Lower lobe of right lung (tissue), 2 donors: ENCODE measurements at regions not wholly inside any gene's neighbourhood (a gene's known extent, or its start where the extent isn't known, plus 50 kb on each side); places are given as distances from the start of the nearest gene placed in this dataset.

Experiments
- ATAC-seq, 2 donors: fragments of 200-7000 bp; cut with Tn5 transposase; one replicate each; pipeline ENCODE4 v1.9.1; 2020 to 2022; ENCODE audit warnings: mild to moderate bottlenecking in 2 of 2, moderate library complexity in 2 of 2
- DNase-seq: peaks from one replicate; pipeline ENCODE4 v3.0.0-alpha.2; 2020
- H3K27ac ChIP-seq: fragments of 200-600 bp; one replicate; pipeline ENCODE4 v1.8.0; 2022
- H3K27me3 ChIP-seq: fragments of 200-600 bp; one replicate; pipeline ENCODE4 v1.8.0; 2022; ENCODE audit warnings: low read depth
- H3K36me3 ChIP-seq: fragments of 200-600 bp; one replicate; pipeline ENCODE4 v1.8.0; 2022; ENCODE audit warnings: mild to moderate bottlenecking
- H3K4me1 ChIP-seq: fragments of 200-600 bp; one replicate; pipeline ENCODE4 v1.8.0; 2022
- H3K4me3 ChIP-seq: fragments of 200-600 bp; one replicate; pipeline ENCODE4 v1.8.0; 2022; ENCODE audit warnings: mild to moderate bottlenecking
- H3K9me3 ChIP-seq: fragments of 200-600 bp; one replicate; pipeline ENCODE4 v1.8.0; 2022
- CTCF ChIP-seq: fragments of 200-600 bp; IDR thresholded peaks from one replicate; pipeline ENCODE4 v1.8.0; 2022; ENCODE audit warnings: antibody characterized with exemption, mild to moderate bottlenecking
- intact Hi-C: fragments of 100-400 bp; cut with DNase I; formaldehyde crosslinking; loops from one replicate; pipeline ENCODE4 v1.11.0; 2022
- donor health status: DM: no; HTN: yes; CAD: no; lungs with severe emphysema.

GRCh38 chr6:164229716-164230115, 815.2 kb downstream of the QKI start:
- no peak for ATAC-seq
- TF ChIP-seq CTCF, result no peak
- H3K27ac ChIP-seq, result no peak overlapping the region
- H3K27me3 ChIP-seq, result no peaks in the 10 kb centered on the region
- H3K4me1 ChIP-seq, result no peaks in the 10 kb centered on the region
- intact Hi-C loops, result no loop called here
- H3K9me3 ChIP-seq, result no peaks in the 10 kb centered on the region
- H3K4me3 ChIP-seq, result no peak overlapping the region
- no peaks in the 10 kb centered on the region for H3K36me3 ChIP-seq
- DNase-seq, result no peak

GRCh38 chr6:164227952-164228522, 813.5 kb downstream of the QKI start:
- Histone ChIP-seq H3K4me3 (no peak overlapping the region), H3K9me3 (no peaks in the 10 kb centered on the region), H3K36me3 (no peaks in the 10 kb centered on the region), H3K27me3 (no peaks in the 10 kb centered on the region), H3K4me1 (no peaks in the 10 kb centered on the region), H3K27ac (no peak overlapping the region)
- intact Hi-C loops, result no loop called here
- DNase-seq (no peak), ATAC-seq (no peak)
- TF ChIP-seq CTCF, result no peak

- DNase-seq, result no peak
- no peak overlapping the region for H3K4me3 ChIP-seq
- no peaks in the 10 kb centered on the region for H3K36me3 ChIP-seq
- TF ChIP-seq CTCF, result no peak
- intact Hi-C loops, result no loop called here
- ATAC-seq, result no peak
- no peak overlapping the region for H3K27ac ChIP-seq
- no peaks in the 10 kb centered on the region for H3K27me3 ChIP-seq
- H3K9me3 ChIP-seq, result no peaks in the 10 kb centered on the region
- H3K4me1 ChIP-seq, result no peaks in the 10 kb centered on the region
These were observed 802.3 kb downstream of the QKI start for GRCh38 chr6:164216839-164217238.

- Histone ChIP-seq H3K4me1 (no peaks in the 10 kb centered on the region), H3K9me3 (no peaks in the 10 kb centered on the region), H3K27me3 (no peaks in the 10 kb centered on the region), H3K27ac (no peak overlapping the region), H3K4me3 (no peak overlapping the region), H3K36me3 (no peaks in the 10 kb centered on the region)
- intact Hi-C loops, result no loop called here
- DNase-seq (no peak), ATAC-seq (no peak)
- TF ChIP-seq CTCF, result no peak
These were observed 801.9 kb downstream of the QKI start for GRCh38 chr6:164216368-164216767.

- H3K27me3 ChIP-seq, result no peaks in the 10 kb centered on the region
- TF ChIP-seq CTCF, result no peak
- ATAC-seq, result no peak
- no peaks in the 10 kb centered on the region for H3K9me3 ChIP-seq
- H3K4me3 ChIP-seq, result no peak overlapping the region
- intact Hi-C loops, result no loop called here
- H3K27ac ChIP-seq, result no peak overlapping the region
- no peaks in the 10 kb centered on the region for H3K36me3 ChIP-seq
- DNase-seq, result no peak
- no peaks in the 10 kb centered on the region for H3K4me1 ChIP-seq
These were observed 799.5 kb downstream of the QKI start for GRCh38 chr6:164214066-164214465.

- no peak for ATAC-seq
- H3K27me3 ChIP-seq, result no peaks in the 10 kb centered on the region
- no peak overlapping the region for H3K27ac ChIP-seq
- no peaks in the 10 kb centered on the region for H3K4me1 ChIP-seq
- intact Hi-C loops, result no loop called here
- H3K4me3 ChIP-seq, result no peak overlapping the region
- H3K36me3 ChIP-seq, result no peaks in the 10 kb centered on the region
- no peaks in the 10 kb centered on the region for H3K9me3 ChIP-seq
- DNase-seq, result no peak
- TF ChIP-seq CTCF, result no peak
These were observed 796.7 kb downstream of the QKI start for GRCh38 chr6:164211254-164211653.
